Amygdala (tissue), 56 donors: ENCODE measurements at regions not wholly inside any gene's neighbourhood (a gene's known extent, or its start where the extent isn't known, plus 50 kb on each side); places are given as distances from the start of the nearest gene placed in this dataset.
A peak's percentile ranks its signal among the peaks of the same experiment; 100 is the strongest.

Experiments
- DNase-seq, 56 donors: peaks; one replicate each; lab custom pipeline; 2025; lab: John Stamatoyannopoulos, UW

- no peak for DNase-seq
Measured at GRCh38 chr20:51894201-51894600, 91.9 kb upstream of the SALL4 start.

DNA sequence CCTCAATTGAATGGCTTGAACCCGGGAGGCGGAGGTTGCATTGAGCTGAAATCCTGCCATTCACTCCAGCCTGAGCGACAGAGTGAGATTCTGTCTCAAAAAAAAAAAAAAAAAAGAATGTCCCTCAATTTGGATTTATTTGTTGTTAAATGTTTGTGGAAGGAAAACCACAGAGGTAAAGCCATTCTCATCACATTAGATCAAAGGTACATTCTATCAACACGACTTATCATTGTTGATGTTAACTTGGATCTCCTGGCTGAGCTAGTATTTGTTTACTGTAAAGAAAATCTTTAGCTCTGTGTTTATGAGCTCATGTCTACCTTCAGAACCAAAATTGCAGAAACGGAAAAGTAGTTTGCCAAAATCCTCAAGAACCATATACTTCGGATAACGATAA lies 91.4 kb upstream of the SALL4 start:
- no peak for DNase-seq

DNA sequence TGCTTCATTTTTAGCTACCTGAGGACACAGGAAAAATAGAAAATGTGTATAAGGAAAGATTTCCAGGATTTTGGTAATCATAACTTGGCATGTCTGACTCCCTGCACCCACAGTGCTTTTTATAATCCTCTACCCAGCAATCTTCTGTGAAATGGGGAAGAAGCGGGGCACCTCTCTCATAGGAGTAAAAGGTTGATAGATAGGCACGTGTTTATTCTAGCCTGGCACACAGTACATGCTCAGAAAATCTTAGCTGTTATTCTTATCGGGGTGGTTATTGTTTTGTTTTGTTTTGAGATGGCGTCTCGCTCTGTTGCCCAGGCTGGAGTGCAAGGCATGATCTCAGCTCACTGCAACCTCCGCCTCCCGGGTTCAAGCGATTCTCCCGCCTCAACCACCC lies 87.7 kb upstream of the SALL4 start:
- DNase-seq = no peak

- DNase-seq = no peak
Measured at GRCh38 chr20:51889466-51889865, 87.1 kb upstream of the SALL4 start.

GRCh38 chr20:51888291-51888690 lies 86.0 kb upstream of the SALL4 start:
- DNase-seq = no peak

- DNase-seq = peak in 1 of 56 donors; percentile 4
Measured at GRCh38 chr20:51886891-51887608, 84.7 kb upstream of the SALL4 start.

DNA sequence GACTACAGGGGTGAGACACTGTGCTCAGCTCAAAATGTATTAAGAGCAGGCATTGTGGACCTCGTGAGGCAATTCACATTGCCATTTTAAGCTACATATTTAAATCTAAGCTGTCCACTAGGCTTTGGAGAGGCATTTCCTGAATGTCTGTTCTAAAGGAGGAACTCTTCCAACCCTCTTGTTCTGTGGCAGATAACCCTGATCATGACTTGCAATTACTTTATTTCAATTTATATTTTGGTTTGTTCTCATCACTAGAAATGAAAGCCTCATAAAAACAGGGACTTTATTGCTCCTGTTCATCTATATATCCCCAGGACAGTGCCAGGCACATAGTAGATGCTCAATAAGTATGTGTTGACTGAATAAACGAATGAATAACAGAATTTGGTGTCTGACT lies 84.0 kb upstream of the SALL4 start:
- no peak for DNase-seq

GRCh38 chr20:51884561-51884960 lies 82.2 kb upstream of the SALL4 start:
- DNase-seq = no peak

DNA sequence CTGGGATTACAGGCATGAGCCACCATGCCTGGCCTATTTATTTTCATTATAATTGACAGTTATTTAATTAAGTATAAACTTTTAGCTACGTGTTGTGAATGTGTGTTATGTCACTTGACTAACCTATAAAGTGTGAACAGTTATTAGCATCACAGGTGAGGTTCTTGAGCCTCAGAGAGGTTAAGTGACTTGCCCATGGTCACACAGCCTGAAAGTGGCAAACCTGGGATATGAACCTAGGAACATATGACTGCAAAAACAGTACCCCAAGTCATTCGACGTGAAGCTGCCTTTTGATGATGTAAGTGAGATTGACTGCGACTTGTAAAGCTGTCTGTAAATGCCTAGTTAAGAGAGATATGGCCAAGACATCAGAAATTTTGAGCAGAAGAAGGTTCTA lies 77.9 kb upstream of the SALL4 start:
- DNase-seq = no peak

- DNase-seq = no peak
Measured at GRCh38 chr20:51876313-51876940, 74.1 kb upstream of the SALL4 start.

GRCh38 chr20:51873652-51874051 lies 71.3 kb upstream of the SALL4 start:
- DNase-seq = no peak

DNA sequence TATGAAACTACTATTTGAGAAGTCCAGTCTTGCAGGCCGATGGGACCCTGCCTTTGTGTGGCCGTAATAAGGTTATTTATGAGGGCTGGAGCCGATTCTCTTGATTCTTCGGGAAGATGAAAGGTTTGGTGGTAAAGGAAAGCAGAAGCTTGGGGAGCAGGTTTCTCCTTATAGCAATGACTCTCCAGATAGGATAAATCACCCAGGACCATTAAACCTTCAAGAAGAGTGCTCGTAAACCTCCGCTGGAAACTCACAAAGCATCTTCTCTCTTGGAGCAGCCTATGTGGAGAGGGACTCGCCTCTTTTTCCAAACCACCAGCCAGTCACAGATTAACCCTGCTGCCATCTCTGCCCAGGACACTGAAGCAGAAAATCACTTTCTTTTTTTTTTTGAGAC lies 69.6 kb upstream of the SALL4 start:
- DNase-seq = no peak

DNA sequence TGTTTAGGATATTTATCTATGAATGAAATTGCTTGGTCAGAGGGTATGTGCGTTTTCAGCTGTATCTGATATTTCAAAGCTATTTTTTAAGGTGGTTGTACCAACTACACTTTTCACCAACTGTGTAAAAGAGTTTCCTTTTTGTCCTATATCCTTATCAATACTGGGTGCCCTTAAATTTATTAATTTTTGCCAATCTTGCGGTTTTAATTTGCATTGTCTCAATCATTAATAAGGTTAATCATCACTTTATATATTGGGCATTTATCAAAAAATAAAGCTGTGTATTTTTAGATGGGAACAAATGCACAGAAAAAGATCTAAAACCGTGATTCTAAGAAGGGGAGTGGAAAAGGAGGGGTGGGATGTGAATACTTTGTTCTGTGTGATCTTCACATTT lies 66.7 kb upstream of the SALL4 start:
- DNase-seq = no peak

GRCh38 chr20:51867251-51867650 lies 64.9 kb upstream of the SALL4 start:
- DNase-seq = no peak

DNA sequence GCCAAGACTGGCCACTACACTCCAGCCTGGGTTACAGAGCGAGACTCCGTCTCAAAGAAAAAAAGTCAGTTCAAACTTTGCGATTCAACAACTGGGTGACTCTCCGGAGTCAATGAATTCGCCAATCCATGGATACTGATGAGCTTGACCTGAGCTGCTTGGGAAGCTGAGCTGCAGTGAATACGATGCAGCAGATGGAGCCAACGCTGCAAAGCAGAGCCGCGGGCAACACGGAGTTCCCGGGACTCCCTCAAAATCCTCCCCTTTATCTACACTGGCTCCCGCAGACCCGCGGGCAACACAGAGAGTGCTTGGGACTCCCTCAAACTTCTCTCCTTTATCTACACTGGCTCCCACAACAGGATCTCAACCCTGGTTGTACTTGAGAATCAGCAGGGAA lies 62.6 kb upstream of the SALL4 start:
- DNase-seq = no peak

DNA sequence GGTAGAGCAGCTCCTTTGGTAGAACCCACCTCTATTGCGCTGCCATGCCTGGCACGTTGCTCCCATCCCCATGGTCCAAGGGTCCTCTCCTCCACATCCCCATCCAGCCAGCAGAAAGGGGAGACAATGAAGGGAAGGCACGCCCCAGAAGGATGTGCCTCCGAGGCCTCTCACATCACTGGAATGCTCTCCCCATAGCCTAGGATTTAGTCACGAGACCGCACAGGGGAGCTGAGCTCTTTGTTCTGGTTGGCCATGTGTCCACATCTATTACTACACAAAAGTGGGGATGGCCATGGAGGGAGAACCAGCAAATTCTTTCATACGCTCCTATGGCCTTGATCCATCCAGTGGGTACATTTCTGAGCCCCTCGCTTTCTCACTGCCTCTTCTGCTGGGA lies 60.5 kb upstream of the SALL4 start:
- no peak for DNase-seq

DNA sequence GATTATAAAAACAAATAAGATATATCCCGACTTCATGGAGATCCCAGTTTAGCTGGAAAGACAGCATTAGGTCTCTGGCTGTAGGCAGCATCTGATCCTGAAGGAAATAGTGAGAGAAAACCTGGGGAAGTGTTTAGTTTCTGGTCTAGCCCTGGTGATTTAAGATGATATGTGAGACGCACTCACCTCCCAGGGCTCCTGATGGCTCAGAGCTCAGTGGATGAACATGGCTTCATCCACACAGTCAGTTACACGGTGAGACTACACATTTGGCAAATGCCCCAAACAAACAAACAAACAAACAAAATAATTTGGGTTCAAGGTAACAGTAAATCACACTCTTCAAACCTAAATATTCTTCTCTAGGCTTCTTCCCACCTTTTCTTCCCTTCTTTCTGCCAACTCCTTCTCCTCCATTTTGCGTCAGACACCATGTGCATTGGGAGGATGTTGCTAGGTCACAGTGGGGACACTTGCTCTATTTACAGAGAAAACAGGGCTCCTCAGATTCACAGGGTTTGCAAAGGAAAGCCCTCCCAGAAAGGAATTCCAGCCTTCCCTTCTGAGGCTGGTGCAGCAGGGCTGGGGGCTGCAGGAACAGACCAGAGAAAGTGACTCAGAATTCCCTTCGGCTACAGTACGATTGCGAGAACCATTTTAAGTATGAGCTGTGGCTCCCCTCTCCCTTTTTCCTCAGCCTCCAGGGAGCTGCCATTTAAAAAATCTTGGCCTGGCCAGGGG lies 59.6 kb upstream of the SALL4 start:
- DNase-seq = no peak

- no peak for DNase-seq
Measured at GRCh38 chr20:51860111-51860882, 58.0 kb upstream of the SALL4 start.

- DNase-seq = no peak
Measured at GRCh38 chr20:51856432-51856831, 54.1 kb upstream of the SALL4 start.

- no peak for DNase-seq
Measured at GRCh38 chr20:51854921-51855320, 52.6 kb upstream of the SALL4 start.
